HepG2 (cell line): ENCODE measurements at regions not wholly inside any gene's neighbourhood (a gene's known extent, or its start where the extent isn't known, plus 50 kb on each side); places are given as distances from the start of the nearest gene placed in this dataset.

Experiments
- CBFB ChIP-seq: sonication (generic); formaldehyde crosslinking; IDR thresholded peaks from 2 replicates; pipeline ENCODE4 v1.4.0; 2020; ENCODE audit warnings: missing genetic modification reagents
- FOSL2 ChIP-seq: sonication (generic); formaldehyde crosslinking; IDR thresholded peaks from 2 replicates; pipeline ENCODE4 v1.4.0; 2020; ENCODE audit warnings: missing genetic modification reagents
- FOXA3 ChIP-seq: IDR thresholded peaks from 2 replicates; pipeline ENCODE4 v1.6.1; 2016; ENCODE audit warnings: missing genetic modification reagents, missing compliant biosample characterization
- IRF2 ChIP-seq: IDR thresholded peaks from 2 replicates; pipeline ENCODE4 v1.6.1; 2018; ENCODE audit warnings: missing genetic modification reagents, missing compliant biosample characterization
- NFE2L1 ChIP-seq: sonication (generic); formaldehyde crosslinking; IDR thresholded peaks from 2 replicates; pipeline ENCODE4 v1.4.0; 2020; ENCODE audit warnings: missing genetic modification reagents, mild to moderate bottlenecking, borderline replicate concordance
- NR2F6 ChIP-seq, 2 experiments: IDR thresholded peaks; 2 replicates each; pipeline ENCODE4 v1.6.1; 2016; ENCODE audit warnings: antibody characterized with exemption in 1 of 2, mild to moderate bottlenecking in 1 of 2
- PAF1 ChIP-seq: IDR thresholded peaks from 2 replicates; pipeline ENCODE4 v1.6.1; 2016; ENCODE audit warnings: missing genetic modification reagents, missing compliant biosample characterization
- POLR2AphosphoS2 ChIP-seq: IDR thresholded peaks from 2 replicates; pipeline ENCODE4 v1.6.1; 2011; ENCODE audit warnings: low read depth, low read length, improper control_type of control experiment
- REPIN1 ChIP-seq: sonication (generic); formaldehyde crosslinking; IDR thresholded peaks from 2 replicates; pipeline ENCODE4 v1.8.0; 2022; ENCODE audit warnings: missing genetic modification reagents, low read depth, mild to moderate bottlenecking, borderline replicate concordance
- RORA ChIP-seq: sonication (generic); formaldehyde crosslinking; IDR thresholded peaks from 2 replicates; pipeline ENCODE4 v1.5.0; 2020; ENCODE audit warnings: mild to moderate bottlenecking, missing genetic modification reagents, moderate library complexity
- RXRA ChIP-seq: sonication (generic); formaldehyde crosslinking; IDR thresholded peaks from 2 replicates; pipeline ENCODE4 v1.5.1; 2020; ENCODE audit warnings: missing genetic modification reagents
- SMC3 ChIP-seq: IDR thresholded peaks from 2 replicates; pipeline ENCODE4 v1.6.1; 2011; ENCODE audit warnings: low read length, improper control_type of control experiment
- ZNF12 ChIP-seq: sonication (generic); formaldehyde crosslinking; IDR thresholded peaks from 2 replicates; pipeline ENCODE4 v1.5.0; 2020; ENCODE audit warnings: missing genetic modification reagents
- ZNF720 ChIP-seq: sonication (generic); formaldehyde crosslinking; IDR thresholded peaks from 2 replicates; pipeline ENCODE4 v1.4.0; 2020; ENCODE audit warnings: missing genetic modification reagents
- TF ChIP-seq, protein P1 (sequence below): sonication (generic); formaldehyde crosslinking; IDR thresholded peaks from 2 replicates; pipeline ENCODE4 v1.4.0; 2020; ENCODE audit warnings: missing genetic modification reagents
- TF ChIP-seq, protein P2 (sequence below): sonication (generic); formaldehyde crosslinking; IDR thresholded peaks from 2 replicates; pipeline ENCODE4 v1.4.0; 2020; ENCODE audit warnings: missing genetic modification reagents
- TF ChIP-seq, protein P3 (sequence below): sonication (generic); formaldehyde crosslinking; IDR thresholded peaks from 2 replicates; pipeline ENCODE4 v1.8.1; 2023; ENCODE audit warnings: mild to moderate bottlenecking, inconsistent platforms, moderate library complexity, missing genetic modification reagents, borderline replicate concordance
- TF ChIP-seq, protein P4 (sequence below): sonication (generic); formaldehyde crosslinking; IDR thresholded peaks from 2 replicates; pipeline ENCODE4 v1.4.0; 2020; ENCODE audit warnings: missing genetic modification reagents
- TF ChIP-seq, protein P5 (sequence below): sonication (generic); formaldehyde crosslinking; conservative IDR thresholded peaks from 2 replicates; pipeline ENCODE4 v1.8.0; 2022; ENCODE audit warnings: mild to moderate bottlenecking, moderate library complexity, missing genetic modification reagents
- TF ChIP-seq, protein P6 (sequence below): sonication (generic); formaldehyde crosslinking; IDR thresholded peaks from 2 replicates; pipeline ENCODE4 v1.4.0; 2020; ENCODE audit warnings: missing genetic modification reagents

DNA sequence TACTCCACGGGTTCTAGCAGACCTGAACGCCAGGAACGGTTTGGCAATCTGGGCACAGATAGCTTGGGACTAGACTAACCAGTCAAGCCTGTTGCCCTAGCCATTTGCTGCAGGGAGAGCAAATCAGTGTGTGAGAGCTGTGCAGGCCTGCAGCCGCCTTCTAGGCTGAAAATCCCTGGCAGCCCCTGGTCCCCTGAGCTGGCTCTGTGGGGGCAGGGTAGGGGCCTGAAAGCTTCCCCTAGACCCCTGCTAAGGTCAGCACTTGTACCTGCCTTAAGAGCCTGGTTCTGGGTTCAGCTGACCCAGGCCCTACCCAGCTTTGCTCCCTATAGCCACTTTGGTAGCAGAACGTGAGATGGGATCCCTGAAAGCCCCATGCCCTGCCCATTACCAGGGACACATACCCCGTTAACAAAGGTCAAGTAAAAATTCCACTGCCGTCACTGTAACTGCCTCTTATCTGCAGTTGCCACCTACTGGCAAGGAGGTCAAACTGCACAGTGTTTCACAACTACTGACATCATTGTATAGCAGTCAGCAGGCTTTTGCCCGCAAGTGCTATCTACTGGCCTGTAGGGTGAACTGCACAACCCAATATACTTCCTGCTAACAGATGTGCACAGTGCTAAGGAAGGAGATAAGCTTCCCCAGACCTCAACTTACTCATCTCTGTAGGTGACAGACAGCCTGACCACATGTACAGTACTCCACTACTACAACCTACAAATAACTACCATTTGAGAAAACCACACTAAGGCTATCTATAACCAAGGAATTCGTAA, 95.1 kb upstream of the OLIG3 start (continued):
- TF ChIP-seq, protein P1, sequence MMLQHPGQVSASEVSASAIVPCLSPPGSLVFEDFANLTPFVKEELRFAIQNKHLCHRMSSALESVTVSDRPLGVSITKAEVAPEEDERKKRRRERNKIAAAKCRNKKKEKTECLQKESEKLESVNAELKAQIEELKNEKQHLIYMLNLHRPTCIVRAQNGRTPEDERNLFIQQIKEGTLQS (CRISPR knock-in tag) = peak; percentile 17; the same call in 1 of the 2 replicates
- TF ChIP-seq, protein P2, sequence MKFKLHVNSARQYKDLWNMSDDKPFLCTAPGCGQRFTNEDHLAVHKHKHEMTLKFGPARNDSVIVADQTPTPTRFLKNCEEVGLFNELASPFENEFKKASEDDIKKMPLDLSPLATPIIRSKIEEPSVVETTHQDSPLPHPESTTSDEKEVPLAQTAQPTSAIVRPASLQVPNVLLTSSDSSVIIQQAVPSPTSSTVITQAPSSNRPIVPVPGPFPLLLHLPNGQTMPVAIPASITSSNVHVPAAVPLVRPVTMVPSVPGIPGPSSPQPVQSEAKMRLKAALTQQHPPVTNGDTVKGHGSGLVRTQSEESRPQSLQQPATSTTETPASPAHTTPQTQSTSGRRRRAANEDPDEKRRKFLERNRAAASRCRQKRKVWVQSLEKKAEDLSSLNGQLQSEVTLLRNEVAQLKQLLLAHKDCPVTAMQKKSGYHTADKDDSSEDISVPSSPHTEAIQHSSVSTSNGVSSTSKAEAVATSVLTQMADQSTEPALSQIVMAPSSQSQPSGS = peak; percentile 99
- no peak for TF ChIP-seq PAF1 (CRISPR knock-in tag)
- TF ChIP-seq, protein P3, sequence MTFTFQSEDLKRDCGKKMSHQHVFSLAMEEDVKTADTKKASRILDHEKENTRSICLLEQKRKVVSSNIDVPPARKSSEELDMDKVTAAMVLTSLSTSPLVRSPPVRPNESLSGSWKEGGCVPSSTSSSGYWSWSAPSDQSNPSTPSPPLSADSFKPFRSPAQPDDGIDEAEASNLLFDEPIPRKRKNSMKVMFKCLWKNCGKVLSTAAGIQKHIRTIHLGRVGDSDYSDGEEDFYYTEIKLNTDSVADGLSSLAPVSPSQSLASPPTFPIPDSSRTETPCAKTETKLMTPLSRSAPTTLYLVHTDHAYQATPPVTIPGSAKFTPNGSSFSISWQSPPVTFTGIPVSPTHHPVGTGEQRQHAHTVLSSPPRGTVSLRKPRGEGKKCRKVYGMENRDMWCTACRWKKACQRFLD = no peak
- TF ChIP-seq POLR2AphosphoS2 = no peak
- TF ChIP-seq ZNF720 = no peak
- TF ChIP-seq, protein P4, sequence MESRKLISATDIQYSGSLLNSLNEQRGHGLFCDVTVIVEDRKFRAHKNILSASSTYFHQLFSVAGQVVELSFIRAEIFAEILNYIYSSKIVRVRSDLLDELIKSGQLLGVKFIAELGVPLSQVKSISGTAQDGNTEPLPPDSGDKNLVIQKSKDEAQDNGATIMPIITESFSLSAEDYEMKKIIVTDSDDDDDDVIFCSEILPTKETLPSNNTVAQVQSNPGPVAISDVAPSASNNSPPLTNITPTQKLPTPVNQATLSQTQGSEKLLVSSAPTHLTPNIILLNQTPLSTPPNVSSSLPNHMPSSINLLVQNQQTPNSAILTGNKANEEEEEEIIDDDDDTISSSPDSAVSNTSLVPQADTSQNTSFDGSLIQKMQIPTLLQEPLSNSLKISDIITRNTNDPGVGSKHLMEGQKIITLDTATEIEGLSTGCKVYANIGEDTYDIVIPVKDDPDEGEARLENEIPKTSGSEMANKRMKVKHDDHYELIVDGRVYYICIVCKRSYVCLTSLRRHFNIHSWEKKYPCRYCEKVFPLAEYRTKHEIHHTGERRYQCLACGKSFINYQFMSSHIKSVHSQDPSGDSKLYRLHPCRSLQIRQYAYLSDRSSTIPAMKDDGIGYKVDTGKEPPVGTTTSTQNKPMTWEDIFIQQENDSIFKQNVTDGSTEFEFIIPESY (CRISPR knock-in tag) = peak; percentile 52; the same call in 1 of the 2 replicates
- TF ChIP-seq RXRA = peak; percentile 41
- TF ChIP-seq, protein P5, sequence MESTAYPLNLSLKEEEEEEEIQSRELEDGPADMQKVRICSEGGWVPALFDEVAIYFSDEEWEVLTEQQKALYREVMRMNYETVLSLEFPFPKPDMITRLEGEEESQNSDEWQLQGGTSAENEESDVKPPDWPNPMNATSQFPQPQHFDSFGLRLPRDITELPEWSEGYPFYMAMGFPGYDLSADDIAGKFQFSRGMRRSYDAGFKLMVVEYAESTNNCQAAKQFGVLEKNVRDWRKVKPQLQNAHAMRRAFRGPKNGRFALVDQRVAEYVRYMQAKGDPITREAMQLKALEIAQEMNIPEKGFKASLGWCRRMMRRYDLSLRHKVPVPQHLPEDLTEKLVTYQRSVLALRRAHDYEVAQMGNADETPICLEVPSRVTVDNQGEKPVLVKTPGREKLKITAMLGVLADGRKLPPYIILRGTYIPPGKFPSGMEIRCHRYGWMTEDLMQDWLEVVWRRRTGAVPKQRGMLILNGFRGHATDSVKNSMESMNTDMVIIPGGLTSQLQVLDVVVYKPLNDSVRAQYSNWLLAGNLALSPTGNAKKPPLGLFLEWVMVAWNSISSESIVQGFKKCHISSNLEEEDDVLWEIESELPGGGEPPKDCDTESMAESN = 0 out of 2 replicates have a peak, but pooled peaks have one; percentile 31
- peak; percentile 38; the same call in 1 of the 2 replicates for TF ChIP-seq NR2F6 (IDR thresholded peaks at IDR 0.05)
- TF ChIP-seq NR2F6 (CRISPR knock-in tag; IDR thresholded peaks at IDR 0.05) = no peak
- TF ChIP-seq RORA (CRISPR knock-in tag) = no peak
- peak; percentile 21; the same call in 1 of the 2 replicates for TF ChIP-seq FOXA3 (CRISPR knock-in tag)
- TF ChIP-seq, protein P6, sequence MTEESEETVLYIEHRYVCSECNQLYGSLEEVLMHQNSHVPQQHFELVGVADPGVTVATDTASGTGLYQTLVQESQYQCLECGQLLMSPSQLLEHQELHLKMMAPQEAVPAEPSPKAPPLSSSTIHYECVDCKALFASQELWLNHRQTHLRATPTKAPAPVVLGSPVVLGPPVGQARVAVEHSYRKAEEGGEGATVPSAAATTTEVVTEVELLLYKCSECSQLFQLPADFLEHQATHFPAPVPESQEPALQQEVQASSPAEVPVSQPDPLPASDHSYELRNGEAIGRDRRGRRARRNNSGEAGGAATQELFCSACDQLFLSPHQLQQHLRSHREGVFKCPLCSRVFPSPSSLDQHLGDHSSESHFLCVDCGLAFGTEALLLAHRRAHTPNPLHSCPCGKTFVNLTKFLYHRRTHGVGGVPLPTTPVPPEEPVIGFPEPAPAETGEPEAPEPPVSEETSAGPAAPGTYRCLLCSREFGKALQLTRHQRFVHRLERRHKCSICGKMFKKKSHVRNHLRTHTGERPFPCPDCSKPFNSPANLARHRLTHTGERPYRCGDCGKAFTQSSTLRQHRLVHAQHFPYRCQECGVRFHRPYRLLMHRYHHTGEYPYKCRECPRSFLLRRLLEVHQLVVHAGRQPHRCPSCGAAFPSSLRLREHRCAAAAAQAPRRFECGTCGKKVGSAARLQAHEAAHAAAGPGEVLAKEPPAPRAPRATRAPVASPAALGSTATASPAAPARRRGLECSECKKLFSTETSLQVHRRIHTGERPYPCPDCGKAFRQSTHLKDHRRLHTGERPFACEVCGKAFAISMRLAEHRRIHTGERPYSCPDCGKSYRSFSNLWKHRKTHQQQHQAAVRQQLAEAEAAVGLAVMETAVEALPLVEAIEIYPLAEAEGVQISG (CRISPR knock-in tag) = peak; percentile 99
- peak; percentile 42; the same call in 1 of the 2 replicates for TF ChIP-seq IRF2 (CRISPR knock-in tag)
- no peak for TF ChIP-seq CBFB
- 0 out of 2 replicates have a peak, but pooled peaks have one; percentile 6 for TF ChIP-seq ZNF12 (CRISPR knock-in tag)
- peak; percentile 95 for TF ChIP-seq SMC3
- no peak for TF ChIP-seq NFE2L1 (CRISPR knock-in tag)
- TF ChIP-seq REPIN1 (CRISPR knock-in tag) = peak; percentile 57; the same call in 1 of the 2 replicates
- TF ChIP-seq FOSL2 (CRISPR knock-in tag) = peak; percentile 56
